Spleen (tissue), 7 donors: ENCODE measurements at regions not wholly inside any gene's neighbourhood (a gene's known extent, or its start where the extent isn't known, plus 50 kb on each side); places are given as distances from the start of the nearest gene placed in this dataset.

Experiments
- CTCF ChIP-seq, 11 experiments: fragments of 200-600 bp in 7 of 11; fragments of 450-650 bp in 4 of 11; sonication (generic) in 4 of 11; IDR thresholded peaks in 8 of 11; conservative IDR thresholded peaks in 3 of 11; 1 replicate in 7 of 11; 2 replicates in 4 of 11; pipeline versions ENCODE4 v1.4.0 to v1.8.0; 2016 to 2021; ENCODE audit warnings: antibody characterized with exemption in 11 of 11, inconsistent platforms in 4 of 11, mild to moderate bottlenecking in 1 of 11
- POLR2A ChIP-seq, 3 donors: fragments of 450-650 bp; IDR thresholded peaks; one replicate each; pipeline ENCODE4 v1.5.1; 2017; ENCODE audit warnings: antibody characterized with exemption in 3 of 3, mild to moderate bottlenecking in 1 of 3
- donor health status: DM: no; HTN: no; CAD: no; lungs with moderate emphysema.
- donor health status: DM: no; HTN: no; CAD: no.
- donor health status: DM: no; HTN: no; CAD: no.

DNA sequence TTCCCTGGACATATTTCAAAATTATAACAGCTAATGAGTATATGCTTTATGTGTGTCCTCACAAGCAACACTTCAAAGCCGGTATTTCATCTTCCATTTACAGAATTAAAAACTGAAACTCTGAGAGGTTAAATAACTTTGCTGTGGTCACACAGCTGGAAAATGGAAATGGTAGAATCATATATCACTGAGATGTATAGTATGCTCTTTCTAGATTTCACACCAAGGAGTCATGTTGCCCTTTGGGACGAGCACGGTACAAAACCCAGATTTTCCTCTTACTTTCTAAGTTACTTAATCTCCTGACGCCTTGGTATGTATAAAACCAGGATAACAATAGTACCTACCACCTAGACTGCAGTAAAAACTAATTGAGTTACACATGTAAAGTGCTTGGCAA is 152.6 kb upstream of the GRIP1 start:
- TF ChIP-seq CTCF (IDR thresholded peaks at IDR 0.05 in 8 of 11, conservative IDR thresholded peaks at IDR 0.05 in 3 of 11), result no peak
- no peak for TF ChIP-seq POLR2A (IDR thresholded peaks at IDR 0.05)
